ENCODE measurements at regions not wholly inside any gene's neighbourhood (a gene's known extent, or its start where the extent isn't known, plus 50 kb on each side); places are given as distances from the start of the nearest gene placed in this dataset.

DNA sequence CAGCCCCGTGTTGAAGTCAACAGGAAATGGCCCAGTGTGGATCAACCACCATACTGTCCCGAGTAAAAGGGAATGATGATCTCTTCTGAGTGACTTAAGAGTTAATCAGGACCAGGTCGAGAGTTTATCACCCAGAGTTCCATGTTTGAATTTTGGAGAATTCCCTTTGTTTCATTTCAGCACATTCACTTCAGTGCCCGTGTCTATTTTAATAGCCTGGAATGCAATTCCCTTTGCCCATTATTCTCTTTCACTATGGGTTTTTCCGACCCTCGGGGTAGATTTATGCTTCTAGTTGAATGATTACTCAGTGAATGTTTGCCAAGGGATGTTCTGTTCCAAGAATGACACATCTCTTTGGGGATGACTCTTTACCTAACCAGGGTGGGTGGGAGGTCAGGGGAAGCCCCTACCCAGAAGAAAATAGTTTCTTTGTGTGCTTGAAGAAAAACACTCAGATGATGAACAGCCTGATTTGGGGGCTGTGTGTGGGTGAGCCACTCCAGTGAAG, 594.9 kb downstream of the INHBA start:
- no peak overlapping the region for H3K27ac ChIP-seq
- DNase-seq (ENCODE audit: low spot score) = no peak
- Mint-ChIP-seq H3K27me3 (ENCODE audit: insufficient read depth, low read depth) (no peaks in the 10 kb centered on the region), H3K9me3 (no peaks in the 10 kb centered on the region), H3K36me3 (no peaks in the 10 kb centered on the region), H3K4me3 (no peak overlapping the region), H3K27ac (no peak overlapping the region), H3K4me1 (peaks cover 3% of the 10 kb centered on the region)
- no peak overlapping the region for H3K4me2 ChIP-seq
- no peak overlapping the region for H2AFZ ChIP-seq (replicated peaks)
- no peaks in the 10 kb centered on the region for H3K79me2 ChIP-seq (ENCODE audit: low read depth)
- H3F3A ChIP-seq (ENCODE audit: low read depth) = no peaks in the 10 kb centered on the region
- H3K4me3 ChIP-seq = no peak overlapping the region
- no peaks in the 10 kb centered on the region for H3K9me3 ChIP-seq (ENCODE audit: low read depth)
- H3K4me1 ChIP-seq = no peaks in the 10 kb centered on the region
- no peak overlapping the region for H3K9ac ChIP-seq
- TF ChIP-seq, protein P1, sequence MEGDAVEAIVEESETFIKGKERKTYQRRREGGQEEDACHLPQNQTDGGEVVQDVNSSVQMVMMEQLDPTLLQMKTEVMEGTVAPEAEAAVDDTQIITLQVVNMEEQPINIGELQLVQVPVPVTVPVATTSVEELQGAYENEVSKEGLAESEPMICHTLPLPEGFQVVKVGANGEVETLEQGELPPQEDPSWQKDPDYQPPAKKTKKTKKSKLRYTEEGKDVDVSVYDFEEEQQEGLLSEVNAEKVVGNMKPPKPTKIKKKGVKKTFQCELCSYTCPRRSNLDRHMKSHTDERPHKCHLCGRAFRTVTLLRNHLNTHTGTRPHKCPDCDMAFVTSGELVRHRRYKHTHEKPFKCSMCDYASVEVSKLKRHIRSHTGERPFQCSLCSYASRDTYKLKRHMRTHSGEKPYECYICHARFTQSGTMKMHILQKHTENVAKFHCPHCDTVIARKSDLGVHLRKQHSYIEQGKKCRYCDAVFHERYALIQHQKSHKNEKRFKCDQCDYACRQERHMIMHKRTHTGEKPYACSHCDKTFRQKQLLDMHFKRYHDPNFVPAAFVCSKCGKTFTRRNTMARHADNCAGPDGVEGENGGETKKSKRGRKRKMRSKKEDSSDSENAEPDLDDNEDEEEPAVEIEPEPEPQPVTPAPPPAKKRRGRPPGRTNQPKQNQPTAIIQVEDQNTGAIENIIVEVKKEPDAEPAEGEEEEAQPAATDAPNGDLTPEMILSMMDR (IDR thresholded peaks at IDR 0.05) = no peak
- TF ChIP-seq EZH2 (IDR thresholded peaks at IDR 0.05) = no peak
- no peak for TF ChIP-seq EZH2phosphoT487 (IDR thresholded peaks at IDR 0.05)
- H3K36me3 ChIP-seq = no peaks in the 10 kb centered on the region
- peaks cover 15% of the 10 kb centered on the region for H3K27me3 ChIP-seq
- H4K20me1 ChIP-seq (ENCODE audit: low read depth) = no peaks in the 10 kb centered on the region

DNA sequence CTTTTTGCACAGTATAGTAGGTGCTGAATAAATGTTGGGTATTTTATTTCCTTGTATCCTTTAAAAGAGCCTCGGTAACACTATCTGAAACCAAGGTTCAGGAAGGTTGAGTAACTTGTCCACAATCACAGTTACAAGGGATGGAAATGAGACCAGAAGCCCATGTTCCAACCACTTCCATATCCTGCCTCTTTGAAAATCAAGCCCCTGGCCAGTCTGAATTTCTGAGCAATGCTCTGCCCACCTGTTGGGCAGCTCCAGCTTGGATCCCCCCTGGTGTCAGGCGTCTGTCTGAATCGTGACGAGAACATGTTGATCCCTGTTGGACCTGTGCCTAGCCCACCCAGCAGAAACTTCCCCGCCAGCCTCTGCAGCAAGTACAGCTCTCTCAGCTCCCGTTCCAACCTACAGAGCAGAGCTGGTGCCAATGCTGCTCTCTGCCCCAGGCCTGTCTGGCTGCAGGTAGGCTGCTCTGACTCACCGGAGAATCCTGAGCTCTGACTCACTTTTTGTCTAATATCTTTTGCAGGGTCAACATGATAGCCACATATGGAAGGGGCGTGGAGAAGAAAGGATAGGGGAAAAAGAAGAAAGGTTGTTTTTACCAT, 595.5 kb downstream of the INHBA start:
- H3K27ac Mint-ChIP-seq = no peak overlapping the region
- H3K36me3 Mint-ChIP-seq = no peaks in the 10 kb centered on the region
- H3K27me3 Mint-ChIP-seq (ENCODE audit: insufficient read depth, low read depth) = no peaks in the 10 kb centered on the region
- Histone ChIP-seq H3K4me1 (no peaks in the 10 kb centered on the region), H3K4me3 (no peak overlapping the region), H3K9ac (no peak overlapping the region), H3K9me3 (ENCODE audit: low read depth) (no peaks in the 10 kb centered on the region), H2AFZ (replicated peaks) (no peak overlapping the region), H3F3A (ENCODE audit: low read depth) (no peaks in the 10 kb centered on the region), H3K4me2 (no peak overlapping the region), H3K79me2 (ENCODE audit: low read depth) (no peaks in the 10 kb centered on the region), H4K20me1 (ENCODE audit: low read depth) (no peaks in the 10 kb centered on the region), H3K27me3 (peaks cover 10% of the 10 kb centered on the region), H3K27ac (no peak overlapping the region), H3K36me3 (no peaks in the 10 kb centered on the region)
- TF ChIP-seq, protein P1 (IDR thresholded peaks at IDR 0.05) = no peak
- TF ChIP-seq EZH2phosphoT487 (IDR thresholded peaks at IDR 0.05) (no peak), EZH2 (IDR thresholded peaks at IDR 0.05) (no peak)
- H3K4me1 Mint-ChIP-seq = peaks cover 3% of the 10 kb centered on the region
- no peaks in the 10 kb centered on the region for H3K9me3 Mint-ChIP-seq
- no peak for DNase-seq (ENCODE audit: low spot score)
- no peak overlapping the region for H3K4me3 Mint-ChIP-seq

DNA sequence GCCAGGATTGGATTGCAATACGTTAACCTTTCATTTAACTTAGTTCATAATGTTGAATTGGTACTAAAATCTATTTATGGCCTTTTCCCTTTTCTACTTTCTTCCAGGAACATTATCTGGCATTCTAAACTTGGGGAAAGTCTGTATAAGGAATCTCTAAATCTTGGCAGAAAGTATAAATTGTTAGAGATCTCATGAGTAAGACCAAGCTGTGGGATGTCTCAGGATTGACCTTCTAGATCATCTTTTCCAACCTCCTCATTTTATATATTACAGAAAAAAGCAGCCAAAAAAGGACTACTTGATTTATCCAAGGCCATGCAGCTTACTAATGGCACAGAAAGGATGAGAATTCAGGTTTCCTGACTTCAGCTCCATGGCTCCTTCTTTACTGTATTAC, 598.3 kb downstream of the INHBA start:
- no peak for TF ChIP-seq EZH2 (IDR thresholded peaks at IDR 0.05)
- TF ChIP-seq, protein P1 (IDR thresholded peaks at IDR 0.05) = no peak
- no peak for TF ChIP-seq EZH2phosphoT487 (IDR thresholded peaks at IDR 0.05)

More for the DNA sequence above, 598.3 kb downstream of the INHBA start:
- Histone ChIP-seq H3K79me2 (ENCODE audit: low read depth) (no peaks in the 10 kb centered on the region), H3K36me3 (no peaks in the 10 kb centered on the region), H3F3A (ENCODE audit: low read depth) (no peaks in the 10 kb centered on the region), H4K20me1 (ENCODE audit: low read depth) (no peaks in the 10 kb centered on the region), H3K4me2 (no peak overlapping the region), H2AFZ (replicated peaks) (no peak overlapping the region), H3K9ac (no peak overlapping the region), H3K27ac (no peak overlapping the region), H3K4me1 (no peaks in the 10 kb centered on the region), H3K4me3 (no peak overlapping the region), H3K27me3 (no peaks in the 10 kb centered on the region), H3K9me3 (ENCODE audit: low read depth) (no peaks in the 10 kb centered on the region)
- H3K36me3 Mint-ChIP-seq = no peaks in the 10 kb centered on the region
- H3K4me3 Mint-ChIP-seq = no peak overlapping the region
- no peaks in the 10 kb centered on the region for H3K9me3 Mint-ChIP-seq
- no peak for DNase-seq (ENCODE audit: low spot score)
- H3K27ac Mint-ChIP-seq = no peak overlapping the region
- peaks cover 3% of the 10 kb centered on the region for H3K4me1 Mint-ChIP-seq
- H3K27me3 Mint-ChIP-seq (ENCODE audit: insufficient read depth, low read depth) = no peaks in the 10 kb centered on the region

All from neural progenitor cell (in vitro differentiated cells).